HL-60 (cell line): ENCODE measurements at regions not wholly inside any gene's neighbourhood (a gene's known extent, or its start where the extent isn't known, plus 50 kb on each side); places are given as distances from the start of the nearest gene placed in this dataset.

Experiments used
- DNase-seq, 2 experiments: peaks; one replicate each; pipeline ENCODE4 v3.0.0-alpha.2; 2010 to 2020; ENCODE audit warnings: low read depth in 1 of 2, low spot score in 1 of 2
- H3K27ac ChIP-seq: fragments of 250-450 bp; sonication (Bioruptor Pico); replicated peaks from 2 replicates; pipeline ENCODE4 v1.5.1; 2020; ENCODE audit warnings: mild to moderate bottlenecking, moderate library complexity
- H3K27me3 ChIP-seq: fragments of 250-450 bp; sonication (Bioruptor Pico); 2 replicates; pipeline ENCODE4 v1.5.1; 2021; ENCODE audit warnings: mild to moderate bottlenecking, moderate library complexity; ENCODE audit not compliant: insufficient read depth, poor library complexity, severe bottlenecking
- H3K4me3 ChIP-seq: replicated peaks from 2 replicates; pipeline ENCODE4 v1.5.1; 2011; ENCODE audit warnings: mild to moderate bottlenecking, control low read depth, low read length; ENCODE audit not compliant: insufficient read depth
- GABPA ChIP-seq: IDR thresholded peaks from 2 replicates; pipeline ENCODE4 v1.6.1; 2012; ENCODE audit warnings: low read depth
- POLR2AphosphoS5 ChIP-seq: IDR thresholded peaks from 2 replicates; pipeline ENCODE4 v1.6.1; 2012; ENCODE audit warnings: low read depth
- REST ChIP-seq: IDR thresholded peaks from 2 replicates; pipeline ENCODE4 v1.6.1; 2012; ENCODE audit warnings: low read depth; ENCODE audit not compliant: insufficient replicate concordance
- SPI1 ChIP-seq: IDR thresholded peaks from 2 replicates; pipeline ENCODE4 v1.6.1; 2012; ENCODE audit warnings: low read depth, mild to moderate bottlenecking, borderline replicate concordance
- TF ChIP-seq, protein P1 (sequence below): IDR thresholded peaks from one replicate; pipeline ENCODE4 v1.5.1; 2011; ENCODE audit warnings: low read length, control low read depth, inconsistent platforms; ENCODE audit not compliant: insufficient read depth

GRCh38 chr6:154596009-154596408 is 85.5 kb upstream of the CNKSR3 start:
- Histone ChIP-seq H3K27ac (no peak overlapping the region), H3K4me3 (no peak overlapping the region), H3K27me3 (no peaks in the 10 kb centered on the region)
- DNase-seq, result no peak
- TF ChIP-seq REST, result no peak
- TF ChIP-seq SPI1, result no peak
- TF ChIP-seq POLR2AphosphoS5, result no peak
- TF ChIP-seq, protein P1, sequence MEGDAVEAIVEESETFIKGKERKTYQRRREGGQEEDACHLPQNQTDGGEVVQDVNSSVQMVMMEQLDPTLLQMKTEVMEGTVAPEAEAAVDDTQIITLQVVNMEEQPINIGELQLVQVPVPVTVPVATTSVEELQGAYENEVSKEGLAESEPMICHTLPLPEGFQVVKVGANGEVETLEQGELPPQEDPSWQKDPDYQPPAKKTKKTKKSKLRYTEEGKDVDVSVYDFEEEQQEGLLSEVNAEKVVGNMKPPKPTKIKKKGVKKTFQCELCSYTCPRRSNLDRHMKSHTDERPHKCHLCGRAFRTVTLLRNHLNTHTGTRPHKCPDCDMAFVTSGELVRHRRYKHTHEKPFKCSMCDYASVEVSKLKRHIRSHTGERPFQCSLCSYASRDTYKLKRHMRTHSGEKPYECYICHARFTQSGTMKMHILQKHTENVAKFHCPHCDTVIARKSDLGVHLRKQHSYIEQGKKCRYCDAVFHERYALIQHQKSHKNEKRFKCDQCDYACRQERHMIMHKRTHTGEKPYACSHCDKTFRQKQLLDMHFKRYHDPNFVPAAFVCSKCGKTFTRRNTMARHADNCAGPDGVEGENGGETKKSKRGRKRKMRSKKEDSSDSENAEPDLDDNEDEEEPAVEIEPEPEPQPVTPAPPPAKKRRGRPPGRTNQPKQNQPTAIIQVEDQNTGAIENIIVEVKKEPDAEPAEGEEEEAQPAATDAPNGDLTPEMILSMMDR, result no peak
- no peak for TF ChIP-seq GABPA

DNA sequence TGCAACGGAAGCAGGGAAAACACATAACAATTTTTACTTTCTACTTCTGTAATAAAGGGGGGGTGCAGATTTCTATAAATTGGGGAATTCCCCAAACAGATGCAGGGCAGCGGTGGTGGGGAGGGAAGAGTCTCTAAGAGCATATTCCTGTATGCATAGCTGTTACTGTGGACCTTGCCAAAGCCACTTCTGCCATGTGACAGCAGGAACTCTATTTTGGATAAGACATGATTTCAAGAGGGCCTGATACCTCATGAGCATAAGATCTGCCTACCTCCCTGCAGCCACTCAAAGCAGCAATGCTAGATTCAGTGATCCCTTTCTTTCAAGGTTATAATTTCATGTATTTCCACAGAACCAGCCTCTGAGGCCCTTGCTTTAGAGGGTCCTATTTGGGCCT is 86.2 kb upstream of the CNKSR3 start:
- Histone ChIP-seq H3K27me3 (no peaks in the 10 kb centered on the region), H3K4me3 (no peak overlapping the region), H3K27ac (no peak overlapping the region)
- no peak for DNase-seq
- TF ChIP-seq SPI1, result no peak
- TF ChIP-seq GABPA, result no peak
- TF ChIP-seq POLR2AphosphoS5, result no peak
- no peak for TF ChIP-seq REST
- TF ChIP-seq, protein P1, result no peak

- Histone ChIP-seq H3K4me3 (no peak overlapping the region), H3K27ac (no peak overlapping the region), H3K27me3 (no peaks in the 10 kb centered on the region)
- no peak for TF ChIP-seq POLR2AphosphoS5
- TF ChIP-seq GABPA, result no peak
- TF ChIP-seq REST, result no peak
- TF ChIP-seq, protein P1, result no peak
- no peak for TF ChIP-seq SPI1
- DNase-seq, result no peak
These were observed 87.9 kb upstream of the CNKSR3 start for GRCh38 chr6:154598399-154598798.
